Upper lobe of left lung (tissue), 4 donors: ENCODE measurements at regions not wholly inside any gene's neighbourhood (a gene's known extent, or its start where the extent isn't known, plus 50 kb on each side); places are given as distances from the start of the nearest gene placed in this dataset.

Source experiments
- POLR2A ChIP-seq, 4 donors: fragments of 450-650 bp; IDR thresholded peaks; one replicate each; pipeline ENCODE4 v1.5.1; 2016 to 2017; ENCODE audit warnings: antibody characterized with exemption in 4 of 4, mild to moderate bottlenecking in 2 of 4
- POLR2AphosphoS5 ChIP-seq, 2 donors: sonication (generic); formaldehyde crosslinking; IDR thresholded peaks; one replicate each; pipeline ENCODE4 v1.5.1; 2017; ENCODE audit warnings: antibody characterized with exemption in 2 of 2
- TF ChIP-seq, protein P1 (sequence below), 6 experiments: fragments of 450-650 bp in 4 of 6; fragments of 200-600 bp in 2 of 6; sonication (generic) in 2 of 6; IDR thresholded peaks; one replicate each; pipeline ENCODE4 v1.5.1; 2016 to 2019; ENCODE audit warnings: antibody characterized with exemption in 6 of 6

- TF ChIP-seq, protein P1, sequence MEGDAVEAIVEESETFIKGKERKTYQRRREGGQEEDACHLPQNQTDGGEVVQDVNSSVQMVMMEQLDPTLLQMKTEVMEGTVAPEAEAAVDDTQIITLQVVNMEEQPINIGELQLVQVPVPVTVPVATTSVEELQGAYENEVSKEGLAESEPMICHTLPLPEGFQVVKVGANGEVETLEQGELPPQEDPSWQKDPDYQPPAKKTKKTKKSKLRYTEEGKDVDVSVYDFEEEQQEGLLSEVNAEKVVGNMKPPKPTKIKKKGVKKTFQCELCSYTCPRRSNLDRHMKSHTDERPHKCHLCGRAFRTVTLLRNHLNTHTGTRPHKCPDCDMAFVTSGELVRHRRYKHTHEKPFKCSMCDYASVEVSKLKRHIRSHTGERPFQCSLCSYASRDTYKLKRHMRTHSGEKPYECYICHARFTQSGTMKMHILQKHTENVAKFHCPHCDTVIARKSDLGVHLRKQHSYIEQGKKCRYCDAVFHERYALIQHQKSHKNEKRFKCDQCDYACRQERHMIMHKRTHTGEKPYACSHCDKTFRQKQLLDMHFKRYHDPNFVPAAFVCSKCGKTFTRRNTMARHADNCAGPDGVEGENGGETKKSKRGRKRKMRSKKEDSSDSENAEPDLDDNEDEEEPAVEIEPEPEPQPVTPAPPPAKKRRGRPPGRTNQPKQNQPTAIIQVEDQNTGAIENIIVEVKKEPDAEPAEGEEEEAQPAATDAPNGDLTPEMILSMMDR (IDR thresholded peaks at IDR 0.05), result no peak
- TF ChIP-seq POLR2A (IDR thresholded peaks at IDR 0.05) (no peak), POLR2AphosphoS5 (IDR thresholded peaks at IDR 0.05) (no peak)
These were observed 592.3 kb upstream of the ID2 start for GRCh38 chr2:8089596-8089995.
